CD4-positive, alpha-beta T cell treated with Interleukin-6 for 4 hours (primary cell): ENCODE measurements at regions not wholly inside any gene's neighbourhood (a gene's known extent, or its start where the extent isn't known, plus 50 kb on each side); places are given as distances from the start of the nearest gene placed in this dataset.
"Not testable (repeated sequence)": the region's sequence is repeated elsewhere in the genome, so short reads cannot be mapped to it uniquely, and the experiment has no call there.

Experiments used
- DNase-seq: peaks from one replicate; pipeline ENCODE4 v3.0.0-alpha.2; 2020; ENCODE audit warnings: mixed read lengths

DNA sequence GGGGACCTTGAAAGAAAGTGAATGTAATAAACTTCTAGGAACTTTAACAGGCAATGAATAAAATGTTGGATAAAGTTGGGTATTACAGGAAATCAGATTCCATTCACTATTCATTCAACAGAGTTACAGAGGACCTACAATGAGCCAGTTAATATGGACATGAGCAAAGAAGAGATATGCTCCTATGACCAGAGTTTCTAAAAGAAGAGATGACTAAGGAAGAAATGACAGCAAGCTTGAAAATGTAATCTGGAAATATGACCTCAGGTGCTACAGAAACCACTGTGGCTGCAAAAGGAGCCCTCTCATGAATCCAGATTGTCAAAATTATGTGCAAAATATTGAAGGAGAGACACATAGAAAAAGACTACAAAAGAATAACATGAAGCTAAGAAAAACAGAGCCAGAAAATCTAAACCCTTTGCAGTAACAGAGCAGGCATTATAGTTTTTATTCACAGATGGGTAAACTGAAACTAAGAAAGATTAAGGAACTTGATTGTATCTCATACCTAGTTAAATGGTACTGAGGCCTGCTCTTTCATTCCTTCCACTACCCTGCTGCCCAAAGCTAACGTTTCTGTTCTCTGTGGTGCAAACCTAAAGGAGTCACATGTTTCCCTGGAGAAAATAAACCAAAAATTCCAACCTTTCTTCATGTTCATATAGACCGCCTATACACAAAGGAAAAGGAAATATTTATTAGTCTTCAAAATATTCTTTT is 378.3 kb downstream of the GBA3 start:
- DNase-seq: no peak

DNA sequence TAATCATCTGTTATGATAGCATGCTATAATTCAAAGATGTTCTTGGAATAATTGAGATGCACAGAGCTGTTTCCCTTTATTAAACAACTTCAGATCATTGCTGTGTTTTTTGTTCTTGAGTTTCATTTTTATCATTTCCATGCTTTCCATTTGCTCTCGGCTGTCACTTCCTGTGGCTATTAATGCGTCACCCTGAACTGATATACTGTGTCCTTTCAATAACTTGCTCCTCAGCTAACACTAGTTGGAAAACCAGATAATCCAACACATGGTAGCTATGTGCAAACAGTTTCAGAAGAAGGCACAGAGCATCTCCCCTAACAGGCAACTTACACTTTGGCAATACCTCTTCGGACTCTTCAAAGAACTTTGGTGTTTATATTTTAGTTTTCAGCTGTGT is 376.0 kb downstream of the GBA3 start:
- DNase-seq: no peak

DNA sequence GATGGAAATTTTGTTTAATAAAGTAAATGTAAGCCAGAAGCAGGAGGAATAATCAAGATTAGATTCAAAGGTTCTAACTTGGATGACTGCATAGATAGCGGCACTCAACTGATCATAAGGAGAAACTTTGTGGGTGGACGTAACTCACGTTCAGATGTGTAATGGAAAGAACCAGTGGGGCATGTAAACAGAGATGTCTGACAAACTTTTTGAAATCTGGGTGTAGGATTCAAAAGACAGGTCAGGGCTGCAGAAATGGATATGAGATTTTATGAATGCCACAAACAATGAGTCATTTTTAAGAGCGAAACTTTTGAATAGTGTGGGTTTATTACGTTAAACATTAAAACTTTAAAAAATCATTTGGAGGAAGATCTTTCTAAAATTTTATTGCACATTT is 375.6 kb downstream of the GBA3 start:
- DNase-seq: no peak

DNA sequence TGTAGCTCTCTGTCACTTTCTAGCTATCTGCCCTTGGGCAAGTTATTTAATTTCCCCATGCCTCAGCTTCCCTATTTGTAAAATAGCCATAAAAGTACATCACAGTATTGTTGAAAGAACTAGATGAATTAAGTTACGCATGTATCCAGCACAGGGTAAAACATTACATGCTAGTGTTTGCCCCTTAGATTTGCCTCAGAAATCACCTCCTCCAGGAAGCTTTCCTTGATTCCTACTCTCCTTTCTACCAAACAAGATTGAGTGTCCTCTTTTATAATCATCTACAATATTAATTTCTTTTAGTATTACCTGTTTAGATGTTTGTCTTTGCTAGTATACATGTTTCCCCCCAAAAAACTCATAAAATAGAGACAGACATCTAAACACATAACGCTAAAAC is 369.5 kb downstream of the GBA3 start:
- no peak for DNase-seq

- DNase-seq: no peak
Observed at GRCh38 chr4:23061431-23061830, 368.7 kb downstream of the GBA3 start.

DNA sequence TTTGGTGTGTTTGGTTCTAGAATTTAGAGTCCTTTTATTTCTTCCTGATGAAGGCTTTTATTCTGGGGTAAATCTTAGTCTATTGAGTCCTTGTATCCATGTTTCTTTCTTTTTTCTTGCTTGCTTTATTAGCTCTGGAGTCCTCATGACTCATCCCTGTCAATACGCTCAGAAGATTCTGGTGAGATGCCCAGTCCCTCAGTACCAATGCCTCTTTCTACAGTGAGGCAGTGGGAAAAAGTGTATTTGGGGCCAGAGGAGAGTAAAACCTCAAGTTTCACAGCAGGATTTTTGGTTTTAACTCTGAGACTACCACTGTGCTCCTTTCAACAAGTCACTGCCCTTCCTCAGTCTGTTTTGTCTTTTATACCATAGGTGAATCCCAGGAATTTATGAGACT is 368.0 kb downstream of the GBA3 start:
- no peak for DNase-seq

- DNase-seq: no peak
Observed at GRCh38 chr4:23058165-23058776, 365.5 kb downstream of the GBA3 start.

DNA sequence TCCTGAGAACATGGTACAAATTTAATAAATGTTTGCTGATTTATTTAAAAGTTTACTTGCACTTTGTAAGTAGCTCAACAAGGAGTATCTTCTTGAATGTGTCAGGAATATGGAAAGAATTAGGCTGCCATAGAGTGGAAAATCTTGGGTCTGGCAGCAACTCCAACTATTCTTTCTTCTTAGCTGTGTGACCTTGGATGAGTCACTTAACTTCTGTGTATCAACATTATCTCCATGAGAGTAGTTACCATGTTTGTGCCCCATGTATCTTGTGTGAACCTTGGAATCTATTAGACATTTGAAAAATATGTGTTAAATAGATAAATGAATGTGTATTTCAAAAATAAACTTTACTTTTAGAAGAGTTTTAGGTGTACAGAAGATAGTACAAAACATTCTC is 348.8 kb downstream of the GBA3 start:
- DNase-seq: no peak

DNA sequence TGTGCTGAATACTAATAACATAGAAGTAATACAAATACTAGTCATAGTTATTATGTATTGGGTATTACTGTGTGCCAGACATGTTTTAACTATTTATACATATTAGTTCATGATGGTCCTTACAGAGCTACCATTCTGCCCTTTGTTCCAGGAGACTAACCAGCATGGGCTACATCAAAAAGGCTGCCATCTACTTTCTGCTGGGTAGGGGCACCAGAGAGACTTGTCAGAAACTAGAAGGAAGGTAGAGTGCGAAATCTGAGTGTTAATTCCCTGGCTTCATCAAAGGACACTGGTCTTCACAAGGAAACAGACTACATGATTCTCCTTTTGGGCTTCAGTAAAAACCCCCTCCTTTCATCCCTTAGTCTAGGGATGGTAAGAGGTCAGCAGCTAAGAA is 347.8 kb downstream of the GBA3 start:
- DNase-seq: no peak

DNA sequence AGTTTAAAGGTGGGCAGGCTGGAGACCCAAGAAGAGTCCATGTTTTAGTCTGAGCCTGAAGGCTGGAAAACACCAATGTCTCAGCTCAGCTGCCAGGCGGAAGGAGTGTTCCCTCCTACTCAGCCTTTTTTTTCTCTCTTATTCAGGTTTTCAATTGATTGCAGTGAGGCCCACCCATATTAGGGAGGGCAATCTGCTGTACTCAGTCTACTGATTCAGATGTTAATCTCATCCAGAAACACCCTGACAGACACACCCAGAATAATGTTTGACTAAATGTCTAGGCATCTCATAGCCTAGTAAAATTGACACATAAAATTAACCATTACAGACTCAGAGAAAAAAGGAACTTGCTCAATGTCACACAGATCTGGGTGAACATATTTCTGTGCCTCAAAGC is 347.1 kb downstream of the GBA3 start:
- DNase-seq: no peak

- no peak for DNase-seq
Observed at GRCh38 chr4:23038626-23039491, 346.1 kb downstream of the GBA3 start.

- no peak for DNase-seq
Observed at GRCh38 chr4:23036921-23037495, 344.3 kb downstream of the GBA3 start.

DNA sequence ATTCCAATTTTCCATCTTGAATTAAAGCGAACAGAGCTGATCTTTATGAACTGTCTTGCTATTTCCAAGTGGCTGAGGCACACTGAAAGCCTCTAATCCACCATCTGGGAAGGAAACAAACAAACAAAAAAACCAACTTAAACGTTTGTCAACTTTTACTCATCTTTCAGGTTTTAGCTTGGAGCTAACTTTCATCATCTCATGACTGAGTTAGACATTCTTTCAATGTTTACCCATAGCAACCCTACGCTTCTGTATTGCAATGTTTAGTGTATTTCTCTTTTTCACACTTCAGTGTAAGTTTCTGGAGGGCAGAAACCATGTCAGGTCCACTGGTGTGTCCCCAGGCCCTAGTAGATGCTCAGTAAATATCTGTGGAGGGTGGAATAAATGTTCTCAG is 343.8 kb downstream of the GBA3 start:
- no peak for DNase-seq

GRCh38 chr4:23035521-23036056 is 342.9 kb downstream of the GBA3 start:
- DNase-seq: no peak

DNA sequence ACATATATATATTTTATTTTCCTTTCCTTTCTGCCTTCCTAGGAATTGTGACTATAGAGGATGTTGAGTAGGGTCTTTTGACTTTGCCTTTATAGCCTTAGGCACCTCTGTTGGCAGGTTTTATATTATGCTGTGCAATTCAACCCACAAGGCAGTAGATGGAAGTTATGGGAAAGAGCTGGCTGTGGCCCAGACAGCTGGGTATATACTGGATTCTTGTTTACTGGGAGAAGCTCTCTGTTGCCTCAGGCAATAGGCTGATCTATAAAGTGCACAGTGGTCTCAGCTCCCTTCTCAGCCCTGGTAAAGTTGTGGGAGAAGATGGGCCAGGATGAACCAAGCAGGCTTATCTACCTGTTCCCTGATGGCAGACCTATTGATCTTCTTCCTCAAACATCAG is 342.0 kb downstream of the GBA3 start:
- no peak for DNase-seq

- DNase-seq: no peak
Observed at GRCh38 chr4:23033796-23034195, 341.1 kb downstream of the GBA3 start.

DNA sequence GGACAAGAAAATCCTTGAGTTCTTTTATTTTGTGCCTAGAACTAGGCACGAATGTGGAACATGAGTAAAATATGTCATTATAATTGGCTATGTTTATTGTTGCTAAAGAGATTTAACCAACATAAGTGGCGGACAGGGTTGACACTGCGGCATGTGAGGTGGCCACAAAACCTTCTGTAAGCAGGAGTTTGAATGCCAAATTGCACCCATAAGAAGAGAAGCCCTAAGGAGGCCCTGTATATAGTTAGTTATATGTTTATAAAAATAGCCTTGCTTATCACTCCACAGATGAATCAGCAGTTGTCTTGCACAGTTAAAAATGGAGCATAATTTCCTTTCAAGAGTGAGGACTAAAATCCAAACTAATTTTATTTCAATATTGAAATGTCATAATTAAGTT is 336.1 kb downstream of the GBA3 start:
- no peak for DNase-seq

GRCh38 chr4:23023666-23024065 is 330.9 kb downstream of the GBA3 start:
- DNase-seq: no peak

DNA sequence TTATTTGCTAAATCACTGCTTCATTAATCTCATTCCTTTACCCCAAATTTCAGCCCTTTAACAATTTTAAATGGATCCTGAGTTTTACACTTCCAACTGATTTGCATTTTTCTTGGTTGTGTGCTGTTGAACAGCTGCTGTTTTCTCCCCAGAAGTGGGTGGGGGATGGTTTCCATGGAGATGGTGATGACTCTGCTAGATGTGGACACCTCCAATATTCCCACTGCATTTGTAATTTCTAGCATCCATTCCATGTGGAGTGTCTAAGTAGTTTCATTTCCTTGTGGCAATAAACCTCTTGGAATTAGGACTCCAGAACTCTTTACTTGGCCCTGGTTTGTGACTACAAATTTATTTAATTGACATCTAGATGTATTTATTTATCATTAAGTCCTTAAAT is 330.4 kb downstream of the GBA3 start:
- DNase-seq: no peak

- no peak for DNase-seq
Observed at GRCh38 chr4:23022032-23022431, 329.3 kb downstream of the GBA3 start.

GRCh38 chr4:23021040-23021439 is 328.3 kb downstream of the GBA3 start:
- no peak for DNase-seq

- not testable (repeated sequence) for DNase-seq
Observed at GRCh38 chr4:23020399-23020798, 327.7 kb downstream of the GBA3 start.

DNA sequence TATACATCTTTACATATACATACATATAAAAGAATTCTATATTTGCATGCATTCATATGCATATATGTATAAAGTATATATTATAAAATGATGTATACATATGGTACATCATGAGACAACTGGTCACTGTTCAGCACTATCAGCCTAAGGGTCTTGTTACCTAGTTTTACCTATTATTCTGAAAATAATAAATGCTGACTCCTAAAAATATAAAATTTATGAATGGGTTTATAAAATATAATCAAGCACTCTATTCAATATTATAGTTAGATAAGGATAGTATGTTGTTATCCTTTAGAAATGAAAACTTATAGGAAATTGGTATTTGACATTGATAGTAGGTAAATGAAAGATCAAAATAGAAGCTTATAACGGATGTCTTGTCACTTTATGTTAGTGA is 324.2 kb downstream of the GBA3 start:
- no peak for DNase-seq
